PC-9 (cell line): ENCODE measurements at regions not wholly inside any gene's neighbourhood (a gene's known extent, or its start where the extent isn't known, plus 50 kb on each side); places are given as distances from the start of the nearest gene placed in this dataset.

ENCODE experiments used
- BruUV-seq: library from RNA; stranded (reverse); fragments of 400-500 nt; replicated peaks from 2 replicates; lab custom pipeline; 2021; lab: Mats Ljungman, UMichigan
- CTCF ChIA-PET: fragments of 300-600 bp; sonication (Branson Sonifier 250); formaldehyde crosslinking; loops from one replicate; lab custom pipeline; 2022; ENCODE audit warnings: antibody characterized with exemption; lab: Charles Lee
- POLR2A ChIA-PET: fragments of 300-600 bp; sonication (Branson Sonifier 250); formaldehyde crosslinking; loops from one replicate; lab custom pipeline; 2022; ENCODE audit warnings: antibody characterized with exemption; ENCODE audit not compliant: unreplicated experiment; lab: Charles Lee
- DNase-seq, 2 experiments: peaks; one replicate each; pipeline versions ENCODE4 v3.0.0 to v3.0.0-alpha.2; 2015 to 2022; ENCODE audit warnings: mixed read lengths in 1 of 2
- H2AFZ ChIP-seq: fragments of 200-600 bp; sonication (generic); 2 replicates; pipeline ENCODE4 v1.8.1; 2017; ENCODE audit warnings: antibody characterized with exemption
- H3F3A ChIP-seq: fragments of 200-600 bp; sonication (generic); 2 replicates; pipeline ENCODE4 v1.8.1; 2017; ENCODE audit warnings: antibody characterized with exemption, mild to moderate bottlenecking, low read depth; ENCODE audit not compliant: insufficient read depth
- H3K27ac ChIP-seq: fragments of 200-600 bp; sonication (generic); 2 replicates; pipeline ENCODE4 v1.6.1; 2016; ENCODE audit warnings: mixed run types
- H3K27me3 ChIP-seq: fragments of 200-600 bp; sonication (generic); 2 replicates; pipeline ENCODE4 v1.6.1; 2016; ENCODE audit warnings: low read depth, mixed run types; ENCODE audit not compliant: insufficient read depth
- H3K36me3 ChIP-seq: fragments of 200-600 bp; sonication (generic); 2 replicates; pipeline ENCODE4 v1.6.1; 2016; ENCODE audit warnings: low read depth, mixed run types
- H3K4me1 ChIP-seq: fragments of 200-600 bp; sonication (generic); replicated peaks from 2 replicates; pipeline ENCODE4 v1.6.1; 2016; ENCODE audit warnings: mixed run types; ENCODE audit not compliant: insufficient read depth
- H3K4me2 ChIP-seq: fragments of 200-600 bp; sonication (generic); 2 replicates; pipeline ENCODE4 v1.6.1; 2017; ENCODE audit warnings: mixed run types
- H3K4me3 ChIP-seq: fragments of 200-600 bp; sonication (generic); 2 replicates; pipeline ENCODE4 v1.6.1; 2016; ENCODE audit warnings: mixed run types
- H3K79me2 ChIP-seq: fragments of 200-600 bp; sonication (generic); 2 replicates; pipeline ENCODE4 v1.6.1; 2017; ENCODE audit warnings: low read depth, mixed run types
- H3K9me2 ChIP-seq: fragments of 200-600 bp; sonication (generic); 2 replicates; pipeline ENCODE4 v1.8.1; 2017; ENCODE audit warnings: mild to moderate bottlenecking; ENCODE audit not compliant: insufficient read depth
- H3K9me3 ChIP-seq: fragments of 200-600 bp; sonication (generic); 2 replicates; pipeline ENCODE4 v1.8.1; 2016; ENCODE audit warnings: low read depth; ENCODE audit not compliant: insufficient read depth
- H4K20me1 ChIP-seq: fragments of 200-600 bp; sonication (generic); 2 replicates; pipeline ENCODE4 v1.8.1; 2017; ENCODE audit not compliant: insufficient read depth
- EZH2 ChIP-seq: fragments of 200-600 bp; sonication (generic); IDR thresholded peaks from 2 replicates; pipeline ENCODE4 v1.8.0; 2017; ENCODE audit warnings: antibody characterized with exemption, low read depth
- intact Hi-C: fragments of 100-400 bp; cut with micrococcal nuclease; formaldehyde crosslinking; loops from one replicate; pipeline ENCODE4 v1.10.0; 2022; ENCODE audit not compliant: unreplicated experiment
- TF ChIP-seq, protein P1 (sequence below): fragments of 200-600 bp; sonication (generic); conservative IDR thresholded peaks from 2 replicates; pipeline ENCODE4 v1.6.1; 2017; ENCODE audit warnings: mixed run types, antibody characterized with exemption, mild to moderate bottlenecking, moderate library complexity

DNA sequence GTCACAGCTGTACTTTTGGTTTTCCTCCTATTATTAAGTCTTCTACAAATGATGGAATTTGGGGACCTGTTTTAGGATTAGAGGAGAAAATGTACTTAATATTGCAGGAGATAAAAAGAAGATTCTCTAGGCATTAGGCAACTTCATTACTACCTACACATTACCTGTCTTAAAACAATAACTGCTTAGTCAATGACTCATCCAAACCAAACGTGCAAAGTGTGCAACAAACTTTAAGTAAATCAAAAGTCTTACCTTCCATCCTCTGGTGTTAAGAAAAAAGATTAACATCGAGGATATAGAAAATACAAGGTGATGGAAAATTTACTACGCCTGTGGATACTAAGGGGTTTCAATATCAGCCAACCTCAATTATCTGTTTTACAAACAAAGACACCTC lies 285.3 kb upstream of the KYNU start:
- no peak for DNase-seq
- TF ChIP-seq, protein P1, sequence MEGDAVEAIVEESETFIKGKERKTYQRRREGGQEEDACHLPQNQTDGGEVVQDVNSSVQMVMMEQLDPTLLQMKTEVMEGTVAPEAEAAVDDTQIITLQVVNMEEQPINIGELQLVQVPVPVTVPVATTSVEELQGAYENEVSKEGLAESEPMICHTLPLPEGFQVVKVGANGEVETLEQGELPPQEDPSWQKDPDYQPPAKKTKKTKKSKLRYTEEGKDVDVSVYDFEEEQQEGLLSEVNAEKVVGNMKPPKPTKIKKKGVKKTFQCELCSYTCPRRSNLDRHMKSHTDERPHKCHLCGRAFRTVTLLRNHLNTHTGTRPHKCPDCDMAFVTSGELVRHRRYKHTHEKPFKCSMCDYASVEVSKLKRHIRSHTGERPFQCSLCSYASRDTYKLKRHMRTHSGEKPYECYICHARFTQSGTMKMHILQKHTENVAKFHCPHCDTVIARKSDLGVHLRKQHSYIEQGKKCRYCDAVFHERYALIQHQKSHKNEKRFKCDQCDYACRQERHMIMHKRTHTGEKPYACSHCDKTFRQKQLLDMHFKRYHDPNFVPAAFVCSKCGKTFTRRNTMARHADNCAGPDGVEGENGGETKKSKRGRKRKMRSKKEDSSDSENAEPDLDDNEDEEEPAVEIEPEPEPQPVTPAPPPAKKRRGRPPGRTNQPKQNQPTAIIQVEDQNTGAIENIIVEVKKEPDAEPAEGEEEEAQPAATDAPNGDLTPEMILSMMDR, result no peak
- no peak for TF ChIP-seq EZH2
- H3K4me2 ChIP-seq, result no peak overlapping the region
- H3K9me2 ChIP-seq, result no peaks in the 10 kb centered on the region
- peaks cover 8% of the 10 kb centered on the region; the same call in 1 of the 2 replicates for H3K9me3 ChIP-seq
- H3K36me3 ChIP-seq, result no peaks in the 10 kb centered on the region
- H3K79me2 ChIP-seq, result no peaks in the 10 kb centered on the region
- H2AFZ ChIP-seq, result no peak overlapping the region
- CTCF ChIA-PET, result no interaction called here
- H4K20me1 ChIP-seq, result no peaks in the 10 kb centered on the region
- H3F3A ChIP-seq, result peaks cover 10% of the 10 kb centered on the region; the same call in 1 of the 2 replicates
- POLR2A ChIA-PET, result no interaction called here
- H3K27ac ChIP-seq, result no peak overlapping the region
- peaks cover 22% of the 10 kb centered on the region for H3K4me1 ChIP-seq
- intact Hi-C loops, result loop anchor here (10.0 kb wide), 1 partner anchor 177 kb away; no protein-coding TSS in a partner anchor
- H3K27me3 ChIP-seq, result no peaks in the 10 kb centered on the region
- no peak overlapping the region for H3K4me3 ChIP-seq
- BruUV-seq, result no TSS peak

DNA sequence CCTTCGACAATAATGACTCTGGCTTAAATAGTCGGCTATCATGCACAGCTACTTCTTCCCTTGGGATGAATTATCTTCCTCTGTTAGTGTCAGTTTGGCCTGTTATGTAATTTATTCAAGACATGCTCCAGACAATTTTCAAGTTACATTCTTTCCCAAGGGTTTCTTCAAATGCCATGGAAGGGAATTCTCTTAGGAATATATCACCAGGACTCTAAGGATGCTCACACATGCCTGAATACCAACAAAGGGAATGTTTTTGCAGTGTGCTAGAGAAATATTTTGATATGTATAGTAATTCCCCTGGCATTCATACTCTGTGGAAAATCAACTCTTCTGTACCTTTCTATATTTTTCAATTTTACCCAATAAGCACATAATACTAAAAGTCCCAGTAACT lies 286.0 kb upstream of the KYNU start:
- Histone ChIP-seq H3K79me2 (no peaks in the 10 kb centered on the region), H3F3A (0 out of 2 replicates have a peak, but pooled peaks cover 4% of the 10 kb centered on the region), H3K4me3 (no peak overlapping the region), H3K9me2 (no peaks in the 10 kb centered on the region), H3K9me3 (peaks cover 6% of the 10 kb centered on the region; the same call in 1 of the 2 replicates), H3K4me1 (peaks cover 16% of the 10 kb centered on the region), H3K4me2 (no peak overlapping the region), H4K20me1 (no peaks in the 10 kb centered on the region), H3K27me3 (no peaks in the 10 kb centered on the region), H2AFZ (no peak overlapping the region), H3K27ac (no peak overlapping the region), H3K36me3 (no peaks in the 10 kb centered on the region)
- ChIA-PET CTCF (no interaction called here), POLR2A (no interaction called here)
- no peak for DNase-seq
- BruUV-seq, result no TSS peak
- intact Hi-C loops, result loop anchor here (10.0 kb wide), 1 partner anchor 177 kb away; no protein-coding TSS in a partner anchor
- TF ChIP-seq EZH2, result no peak
- TF ChIP-seq, protein P1, result no peak

DNA sequence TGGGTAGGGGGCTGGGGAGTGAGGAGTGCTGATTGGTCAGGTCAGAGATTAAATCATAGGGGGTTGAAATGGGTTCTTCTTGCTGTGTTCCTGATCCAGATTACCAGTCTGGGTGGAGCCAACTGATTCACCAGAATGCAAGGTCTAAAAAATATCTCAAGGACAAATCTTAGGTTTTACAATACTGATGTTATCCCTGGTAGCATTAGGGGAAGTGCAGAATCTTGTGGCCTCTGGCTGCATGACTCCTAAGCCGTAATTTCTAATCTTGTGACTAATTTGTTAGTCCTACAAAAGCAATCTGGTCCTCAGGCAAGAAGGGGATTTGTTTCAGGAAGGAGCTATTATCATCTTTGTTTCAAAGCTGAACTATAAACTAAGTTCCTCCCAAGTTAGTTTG lies 289.2 kb upstream of the KYNU start:
- Histone ChIP-seq H3K4me1 (peaks cover 8% of the 10 kb centered on the region; the same call in 1 of the 2 replicates), H3K27me3 (no peaks in the 10 kb centered on the region), H4K20me1 (no peaks in the 10 kb centered on the region), H3K9me3 (no peaks in the 10 kb centered on the region), H3K36me3 (no peaks in the 10 kb centered on the region), H3K4me2 (no peak overlapping the region), H3K9me2 (0 out of 2 replicates have a peak, but pooled peaks cover 10% of the 10 kb centered on the region), H3K79me2 (no peaks in the 10 kb centered on the region), H3F3A (no peaks in the 10 kb centered on the region), H3K4me3 (no peak overlapping the region), H3K27ac (no peak overlapping the region), H2AFZ (no peak overlapping the region)
- TF ChIP-seq, protein P1, result no peak
- TF ChIP-seq EZH2, result no peak
- ChIA-PET POLR2A (interaction anchor here (0.6 kb wide), 1 partner anchor 302 kb away, joined by 11 read pairs; no protein-coding TSS in a partner anchor), CTCF (no interaction called here)
- no TSS peak for BruUV-seq
- intact Hi-C loops, result no loop called here
- DNase-seq, result no peak
